ENCODE measurements at regions not wholly inside any gene's neighbourhood (a gene's known extent, or its start where the extent isn't known, plus 50 kb on each side); places are given as distances from the start of the nearest gene placed in this dataset.

DNA sequence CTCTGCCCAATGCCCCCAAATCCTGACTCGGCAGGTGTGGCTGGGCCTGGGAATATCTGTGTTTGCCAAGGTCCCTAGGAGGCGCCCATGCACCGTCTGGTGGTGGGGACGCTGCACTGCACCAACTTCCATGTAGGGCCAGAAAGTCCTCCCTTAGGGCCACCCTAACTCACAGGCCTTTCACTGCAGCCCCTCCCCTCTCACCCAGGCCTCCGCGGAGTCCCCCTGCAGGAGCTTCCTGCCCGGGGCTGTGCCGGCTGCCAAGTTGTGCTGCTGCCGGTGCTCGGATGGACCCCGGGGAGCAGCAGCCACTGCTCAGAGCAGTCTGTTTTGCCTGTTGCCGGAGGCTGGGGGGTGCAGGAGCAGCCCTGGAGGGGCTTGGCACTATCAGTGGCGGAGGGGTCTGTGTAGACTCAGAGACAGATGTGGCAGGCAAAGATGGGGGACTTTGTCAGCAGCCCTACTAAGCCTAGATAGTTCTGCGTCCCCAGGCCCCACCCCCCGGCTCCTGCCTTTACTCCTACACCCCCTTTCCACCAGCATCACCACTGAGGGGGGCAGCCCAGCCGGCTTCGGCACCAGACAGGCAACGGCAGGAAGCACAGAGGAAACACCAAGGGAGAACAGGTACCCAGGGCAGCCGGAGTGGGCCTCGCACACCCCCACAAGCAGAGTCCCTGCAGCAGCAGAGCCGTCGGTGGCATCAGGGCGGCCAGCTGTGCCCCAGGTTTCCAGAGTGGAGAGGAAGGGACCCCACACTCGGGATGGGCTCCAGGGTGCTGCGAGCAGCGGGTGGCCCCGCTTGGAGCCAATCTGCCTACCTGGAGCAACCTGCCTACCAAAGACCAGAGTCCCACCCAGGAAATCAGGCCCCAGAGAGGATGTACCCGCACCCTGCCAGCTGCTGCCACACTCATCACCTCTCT lies 124.3 kb downstream of the TRIM29 start:
- Histone ChIP-seq H2AFZ (ENCODE audit: low read depth, low read length) (no peak overlapping the region), H3K4me3 (no peak overlapping the region), H3K4me1 (replicated peaks in 1 of 2; ENCODE audit: control insufficient read depth in 2 of 2, insufficient read depth in 2 of 2, low read length in 2 of 2) (peaks cover 0 to 7% of the 10 kb centered on the region in 2 experiments; a peak in 1 of 5 replicates), H4K20me1 (replicated peaks; ENCODE audit: control insufficient read depth, insufficient read depth, low read length) (peaks cover 6% of the 10 kb centered on the region; the same call in 1 of the 2 replicates), H3K27me3 (ENCODE audit: control insufficient read depth in 2 of 2, insufficient read depth in 2 of 2, low read length in 2 of 2) (peaks cover 4 to 56% of the 10 kb centered on the region in 2 experiments; a peak in 4 of 5 replicates), H3K79me2 (ENCODE audit: control insufficient read depth, insufficient read depth, low read length) (no peaks in the 10 kb centered on the region), H3K27ac (ENCODE audit: extremely low read depth, low read depth, low read length) (no peak overlapping the region), H3K9me3 (replicated peaks; ENCODE audit: control insufficient read depth, insufficient read depth, low read depth, low read length) (no peaks in the 10 kb centered on the region), H3K4me2 (ENCODE audit: insufficient read depth, low read length) (no peak overlapping the region), H3K36me3 (ENCODE audit: control insufficient read depth, insufficient read depth, low read length) (no peaks in the 10 kb centered on the region), H3K9ac (ENCODE audit: insufficient read depth in 1 of 2, low read depth in 2 of 2, low read length in 2 of 2) (no peak overlapping the region), H3K9me1 (ENCODE audit: control insufficient read depth, insufficient read depth, low read length) (no peaks in the 10 kb centered on the region)
- intact Hi-C loops (cut with micrococcal nuclease), result loop anchor here (5.0 kb wide), 1 partner anchor 94 kb away; no protein-coding TSS in a partner anchor
- ChIA-PET POLR2A (no interaction called here), CTCF (ENCODE audit: low intra/inter-chr PET ratio) (interaction anchor here (1.3 to 1.6 kb wide), 2 partner anchors 95 to 347 kb away, joined by 4 to 8 read pairs; no protein-coding TSS in a partner anchor)
- DNase-seq (ENCODE audit: extremely low read depth in 1 of 4, low spot score in 3 of 4), result peak; percentile 51 to 74 (median 70)
- peak; percentile 98 for ATAC-seq
- TF ChIP-seq RAD21 (CRISPR knock-in tag; conservative IDR thresholded peaks at IDR 0.05 in 1 of 2, IDR thresholded peaks at IDR 0.05 in 1 of 2), result peak; percentile 56 to 75
- TF ChIP-seq, protein P1, sequence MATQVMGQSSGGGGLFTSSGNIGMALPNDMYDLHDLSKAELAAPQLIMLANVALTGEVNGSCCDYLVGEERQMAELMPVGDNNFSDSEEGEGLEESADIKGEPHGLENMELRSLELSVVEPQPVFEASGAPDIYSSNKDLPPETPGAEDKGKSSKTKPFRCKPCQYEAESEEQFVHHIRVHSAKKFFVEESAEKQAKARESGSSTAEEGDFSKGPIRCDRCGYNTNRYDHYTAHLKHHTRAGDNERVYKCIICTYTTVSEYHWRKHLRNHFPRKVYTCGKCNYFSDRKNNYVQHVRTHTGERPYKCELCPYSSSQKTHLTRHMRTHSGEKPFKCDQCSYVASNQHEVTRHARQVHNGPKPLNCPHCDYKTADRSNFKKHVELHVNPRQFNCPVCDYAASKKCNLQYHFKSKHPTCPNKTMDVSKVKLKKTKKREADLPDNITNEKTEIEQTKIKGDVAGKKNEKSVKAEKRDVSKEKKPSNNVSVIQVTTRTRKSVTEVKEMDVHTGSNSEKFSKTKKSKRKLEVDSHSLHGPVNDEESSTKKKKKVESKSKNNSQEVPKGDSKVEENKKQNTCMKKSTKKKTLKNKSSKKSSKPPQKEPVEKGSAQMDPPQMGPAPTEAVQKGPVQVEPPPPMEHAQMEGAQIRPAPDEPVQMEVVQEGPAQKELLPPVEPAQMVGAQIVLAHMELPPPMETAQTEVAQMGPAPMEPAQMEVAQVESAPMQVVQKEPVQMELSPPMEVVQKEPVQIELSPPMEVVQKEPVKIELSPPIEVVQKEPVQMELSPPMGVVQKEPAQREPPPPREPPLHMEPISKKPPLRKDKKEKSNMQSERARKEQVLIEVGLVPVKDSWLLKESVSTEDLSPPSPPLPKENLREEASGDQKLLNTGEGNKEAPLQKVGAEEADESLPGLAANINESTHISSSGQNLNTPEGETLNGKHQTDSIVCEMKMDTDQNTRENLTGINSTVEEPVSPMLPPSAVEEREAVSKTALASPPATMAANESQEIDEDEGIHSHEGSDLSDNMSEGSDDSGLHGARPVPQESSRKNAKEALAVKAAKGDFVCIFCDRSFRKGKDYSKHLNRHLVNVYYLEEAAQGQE (IDR thresholded peaks at IDR 0.05; ENCODE audit: borderline replicate concordance), result peak; percentile 46
- TF ChIP-seq, protein P1 (CRISPR knock-in tag; IDR thresholded peaks at IDR 0.05; ENCODE audit: low read depth), result no peak
- TF ChIP-seq SNRNP70 (optimal IDR thresholded peaks at IDR 0.05; ENCODE audit: low read depth, low read length), result no peak
- TF ChIP-seq STAG1 (CRISPR knock-in tag; IDR thresholded peaks at IDR 0.05; ENCODE audit: borderline replicate concordance), result peak; percentile 20; the same call in 1 of the 2 replicates
- peak; percentile 75 for TF ChIP-seq SMC3 (conservative IDR thresholded peaks at IDR 0.05; ENCODE audit: insufficient read depth, low read depth, low read length)
- peak; percentile 72 to 86 (median 76) for TF ChIP-seq CTCF (IDR thresholded peaks at IDR 0.05 in 2 of 3, conservative IDR thresholded peaks at IDR 0.05 in 1 of 3; ENCODE audit: insufficient read depth in 2 of 3, low read depth in 1 of 3, low read length in 3 of 3)
- TF ChIP-seq SUPT5H (IDR thresholded peaks at IDR 0.05), result no peak
- in situ Hi-C loops (cut with MboI), result no loop called here
- BruUV-seq (replicated peaks), result no TSS peak
- FAIRE-seq, result peak; percentile 44
- 4% methylated on average over 26 of the region's 28 CpGs for WGBS (ENCODE audit: insufficient coverage, low coverage, missing lambda C conversion rate)

All from K562 (cell line).